ENCODE measurements at regions not wholly inside any gene's neighbourhood (a gene's known extent, or its start where the extent isn't known, plus 50 kb on each side); places are given as distances from the start of the nearest gene placed in this dataset.

DNA sequence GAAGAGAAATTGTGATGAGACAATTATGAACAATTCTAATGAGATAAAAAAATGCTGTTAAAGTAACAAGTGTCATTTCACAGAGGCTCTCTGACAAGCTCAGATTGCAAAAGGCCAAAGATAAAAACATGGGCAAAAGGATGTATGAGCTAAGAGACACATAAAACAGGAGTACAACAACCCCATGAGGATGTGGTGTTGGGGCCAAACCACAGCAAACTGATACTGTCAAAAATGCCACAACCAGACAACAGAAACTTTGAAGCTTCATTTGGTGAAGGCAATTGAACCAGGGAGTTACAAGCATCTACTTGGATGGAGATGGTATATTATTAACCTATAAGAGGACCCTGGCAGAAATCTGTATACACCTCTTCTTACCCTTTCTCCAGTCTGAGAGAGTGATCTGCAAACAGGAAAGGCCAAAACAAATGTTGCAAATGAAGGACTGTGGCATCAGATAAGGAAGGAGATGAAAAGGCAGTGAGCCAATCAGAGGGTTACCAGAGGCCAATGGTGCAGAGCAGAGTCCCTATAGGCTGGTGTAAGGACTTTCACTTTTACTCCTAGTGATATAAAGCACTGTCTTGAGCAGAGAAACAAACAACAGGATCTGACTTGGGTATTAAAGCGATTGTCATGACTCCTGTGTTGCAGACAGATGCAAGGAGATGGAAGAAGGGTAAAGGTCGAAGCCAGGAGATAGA lies 659.0 kb downstream of the NTRK3 start:
- TF ChIP-seq, protein P1, sequence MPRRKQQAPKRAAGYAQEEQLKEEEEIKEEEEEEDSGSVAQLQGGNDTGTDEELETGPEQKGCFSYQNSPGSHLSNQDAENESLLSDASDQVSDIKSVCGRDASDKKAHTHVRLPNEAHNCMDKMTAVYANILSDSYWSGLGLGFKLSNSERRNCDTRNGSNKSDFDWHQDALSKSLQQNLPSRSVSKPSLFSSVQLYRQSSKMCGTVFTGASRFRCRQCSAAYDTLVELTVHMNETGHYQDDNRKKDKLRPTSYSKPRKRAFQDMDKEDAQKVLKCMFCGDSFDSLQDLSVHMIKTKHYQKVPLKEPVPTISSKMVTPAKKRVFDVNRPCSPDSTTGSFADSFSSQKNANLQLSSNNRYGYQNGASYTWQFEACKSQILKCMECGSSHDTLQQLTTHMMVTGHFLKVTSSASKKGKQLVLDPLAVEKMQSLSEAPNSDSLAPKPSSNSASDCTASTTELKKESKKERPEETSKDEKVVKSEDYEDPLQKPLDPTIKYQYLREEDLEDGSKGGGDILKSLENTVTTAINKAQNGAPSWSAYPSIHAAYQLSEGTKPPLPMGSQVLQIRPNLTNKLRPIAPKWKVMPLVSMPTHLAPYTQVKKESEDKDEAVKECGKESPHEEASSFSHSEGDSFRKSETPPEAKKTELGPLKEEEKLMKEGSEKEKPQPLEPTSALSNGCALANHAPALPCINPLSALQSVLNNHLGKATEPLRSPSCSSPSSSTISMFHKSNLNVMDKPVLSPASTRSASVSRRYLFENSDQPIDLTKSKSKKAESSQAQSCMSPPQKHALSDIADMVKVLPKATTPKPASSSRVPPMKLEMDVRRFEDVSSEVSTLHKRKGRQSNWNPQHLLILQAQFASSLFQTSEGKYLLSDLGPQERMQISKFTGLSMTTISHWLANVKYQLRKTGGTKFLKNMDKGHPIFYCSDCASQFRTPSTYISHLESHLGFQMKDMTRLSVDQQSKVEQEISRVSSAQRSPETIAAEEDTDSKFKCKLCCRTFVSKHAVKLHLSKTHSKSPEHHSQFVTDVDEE (CRISPR knock-in tag; IDR thresholded peaks at IDR 0.05) = no peak
- TF ChIP-seq SNAI2 (CRISPR knock-in tag; IDR thresholded peaks at IDR 0.05) (no peak), TCF4 (CRISPR knock-in tag; IDR thresholded peaks at IDR 0.05; ENCODE audit: borderline replicate concordance) (no peak), ISL1 (CRISPR knock-in tag; IDR thresholded peaks at IDR 0.05) (no peak), GLIS3 (CRISPR knock-in tag; IDR thresholded peaks at IDR 0.05) (no peak), ZFP30 (CRISPR knock-in tag; IDR thresholded peaks at IDR 0.05) (no peak), RARB (CRISPR knock-in tag; IDR thresholded peaks at IDR 0.05) (no peak), ZNF70 (CRISPR knock-in tag; IDR thresholded peaks at IDR 0.05) (no peak), TOX (CRISPR knock-in tag; IDR thresholded peaks at IDR 0.05; ENCODE audit: borderline replicate concordance) (no peak), ESRRG (CRISPR knock-in tag; IDR thresholded peaks at IDR 0.05) (no peak), ZFP3 (CRISPR knock-in tag; IDR thresholded peaks at IDR 0.05) (no peak), PPARA (CRISPR knock-in tag; IDR thresholded peaks at IDR 0.05; ENCODE audit: borderline replicate concordance) (no peak)
- TF ChIP-seq, protein P2, sequence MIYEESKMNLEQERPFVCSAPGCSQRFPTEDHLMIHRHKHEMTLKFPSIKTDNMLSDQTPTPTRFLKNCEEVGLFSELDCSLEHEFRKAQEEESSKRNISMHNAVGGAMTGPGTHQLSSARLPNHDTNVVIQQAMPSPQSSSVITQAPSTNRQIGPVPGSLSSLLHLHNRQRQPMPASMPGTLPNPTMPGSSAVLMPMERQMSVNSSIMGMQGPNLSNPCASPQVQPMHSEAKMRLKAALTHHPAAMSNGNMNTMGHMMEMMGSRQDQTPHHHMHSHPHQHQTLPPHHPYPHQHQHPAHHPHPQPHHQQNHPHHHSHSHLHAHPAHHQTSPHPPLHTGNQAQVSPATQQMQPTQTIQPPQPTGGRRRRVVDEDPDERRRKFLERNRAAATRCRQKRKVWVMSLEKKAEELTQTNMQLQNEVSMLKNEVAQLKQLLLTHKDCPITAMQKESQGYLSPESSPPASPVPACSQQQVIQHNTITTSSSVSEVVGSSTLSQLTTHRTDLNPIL (CRISPR knock-in tag; IDR thresholded peaks at IDR 0.05; ENCODE audit: low read depth) = no peak
- TF ChIP-seq, protein P3, sequence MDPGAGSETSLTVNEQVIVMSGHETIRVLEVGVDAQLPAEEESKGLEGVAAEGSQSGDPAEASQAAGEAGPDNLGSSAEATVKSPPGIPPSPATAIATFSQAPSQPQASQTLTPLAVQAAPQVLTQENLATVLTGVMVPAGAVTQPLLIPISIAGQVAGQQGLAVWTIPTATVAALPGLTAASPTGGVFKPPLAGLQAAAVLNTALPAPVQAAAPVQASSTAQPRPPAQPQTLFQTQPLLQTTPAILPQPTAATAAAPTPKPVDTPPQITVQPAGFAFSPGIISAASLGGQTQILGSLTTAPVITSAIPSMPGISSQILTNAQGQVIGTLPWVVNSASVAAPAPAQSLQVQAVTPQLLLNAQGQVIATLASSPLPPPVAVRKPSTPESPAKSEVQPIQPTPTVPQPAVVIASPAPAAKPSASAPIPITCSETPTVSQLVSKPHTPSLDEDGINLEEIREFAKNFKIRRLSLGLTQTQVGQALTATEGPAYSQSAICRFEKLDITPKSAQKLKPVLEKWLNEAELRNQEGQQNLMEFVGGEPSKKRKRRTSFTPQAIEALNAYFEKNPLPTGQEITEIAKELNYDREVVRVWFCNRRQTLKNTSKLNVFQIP (CRISPR knock-in tag; IDR thresholded peaks at IDR 0.05; ENCODE audit: borderline replicate concordance, low read depth) = no peak
- peak; percentile 69 for ATAC-seq

DNA sequence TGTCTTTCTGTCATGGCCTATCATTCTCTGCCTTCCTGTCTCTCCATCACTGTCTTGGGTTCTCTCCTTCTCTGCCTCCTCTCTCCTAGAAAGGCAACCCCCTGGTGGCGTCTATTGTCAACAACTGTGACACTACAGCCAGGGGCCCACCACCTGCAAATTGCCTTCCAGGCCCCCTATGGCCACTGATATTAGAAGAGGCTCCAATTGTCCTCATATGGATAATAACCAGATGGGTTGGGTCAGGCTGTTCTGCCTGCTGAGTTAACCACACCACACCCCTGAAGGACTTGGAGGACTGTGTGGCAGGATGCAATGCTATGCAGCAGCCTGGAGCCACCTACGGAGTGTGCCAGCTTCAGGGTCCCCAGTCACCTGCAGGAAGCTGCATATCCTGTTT lies 665.0 kb downstream of the NTRK3 start:
- no peak for ATAC-seq
- TF ChIP-seq ZNF70 (CRISPR knock-in tag; IDR thresholded peaks at IDR 0.05) (no peak), BACH2 (CRISPR knock-in tag; IDR thresholded peaks at IDR 0.05; ENCODE audit: borderline replicate concordance) (no peak), ZFP3 (CRISPR knock-in tag; IDR thresholded peaks at IDR 0.05) (no peak)

GRCh38 chr15:87591042-87591441 lies 665.5 kb downstream of the NTRK3 start:
- ATAC-seq = no peak
- TF ChIP-seq SNAI2 (CRISPR knock-in tag; IDR thresholded peaks at IDR 0.05) (no peak), ZC3H10 (CRISPR knock-in tag; IDR thresholded peaks at IDR 0.05) (no peak), TCF4 (CRISPR knock-in tag; IDR thresholded peaks at IDR 0.05; ENCODE audit: borderline replicate concordance) (no peak)

- ATAC-seq = no peak
- TF ChIP-seq TOX (CRISPR knock-in tag; IDR thresholded peaks at IDR 0.05; ENCODE audit: borderline replicate concordance) (no peak), RARB (CRISPR knock-in tag; IDR thresholded peaks at IDR 0.05) (no peak), TCF4 (CRISPR knock-in tag; IDR thresholded peaks at IDR 0.05; ENCODE audit: borderline replicate concordance) (no peak), BACH2 (CRISPR knock-in tag; IDR thresholded peaks at IDR 0.05; ENCODE audit: borderline replicate concordance) (no peak), ZNF70 (CRISPR knock-in tag; IDR thresholded peaks at IDR 0.05) (no peak), PPARA (CRISPR knock-in tag; IDR thresholded peaks at IDR 0.05; ENCODE audit: borderline replicate concordance) (no peak), ZFP30 (CRISPR knock-in tag; IDR thresholded peaks at IDR 0.05) (no peak)
- TF ChIP-seq, protein P1 (CRISPR knock-in tag; IDR thresholded peaks at IDR 0.05) = no peak
- TF ChIP-seq, protein P3 (CRISPR knock-in tag; IDR thresholded peaks at IDR 0.05; ENCODE audit: borderline replicate concordance, low read depth) = no peak
Measured at GRCh38 chr15:87589134-87589533, 667.4 kb downstream of the NTRK3 start.

Data from SK-N-SH treated with all-trans-retinoic acid at 6 μM for 48 hours (cell line).